ENCODE measurements at regions not wholly inside any gene's neighbourhood (a gene's known extent, or its start where the extent isn't known, plus 50 kb on each side); places are given as distances from the start of the nearest gene placed in this dataset.

DNA sequence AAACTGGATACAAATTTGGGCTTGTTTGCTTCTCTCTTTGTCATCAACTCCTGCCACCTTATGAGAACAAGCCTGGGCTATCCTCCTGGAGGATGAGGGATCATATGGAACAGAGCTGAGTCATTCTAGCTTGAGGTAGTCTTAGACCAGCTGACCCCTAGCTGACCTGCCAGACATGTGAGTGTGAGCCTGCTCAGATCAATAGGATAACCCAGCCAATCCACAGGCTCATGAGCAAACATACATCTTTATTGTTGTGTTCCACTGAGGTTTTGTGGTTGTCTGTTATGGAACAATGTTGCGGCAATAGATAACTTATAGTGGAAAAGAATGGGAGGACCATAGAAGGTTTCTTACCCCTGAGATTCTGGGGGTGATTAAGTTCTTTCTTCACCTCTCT, 54.5 kb upstream of the FAM180A start:
- WGBS, 4 donors: 92 to 100% (median 96%) methylated on average over 1 of the region's 1 CpG
- TF ChIP-seq POLR2A (IDR thresholded peaks at IDR 0.05): no peak
- TF ChIP-seq, protein P1, sequence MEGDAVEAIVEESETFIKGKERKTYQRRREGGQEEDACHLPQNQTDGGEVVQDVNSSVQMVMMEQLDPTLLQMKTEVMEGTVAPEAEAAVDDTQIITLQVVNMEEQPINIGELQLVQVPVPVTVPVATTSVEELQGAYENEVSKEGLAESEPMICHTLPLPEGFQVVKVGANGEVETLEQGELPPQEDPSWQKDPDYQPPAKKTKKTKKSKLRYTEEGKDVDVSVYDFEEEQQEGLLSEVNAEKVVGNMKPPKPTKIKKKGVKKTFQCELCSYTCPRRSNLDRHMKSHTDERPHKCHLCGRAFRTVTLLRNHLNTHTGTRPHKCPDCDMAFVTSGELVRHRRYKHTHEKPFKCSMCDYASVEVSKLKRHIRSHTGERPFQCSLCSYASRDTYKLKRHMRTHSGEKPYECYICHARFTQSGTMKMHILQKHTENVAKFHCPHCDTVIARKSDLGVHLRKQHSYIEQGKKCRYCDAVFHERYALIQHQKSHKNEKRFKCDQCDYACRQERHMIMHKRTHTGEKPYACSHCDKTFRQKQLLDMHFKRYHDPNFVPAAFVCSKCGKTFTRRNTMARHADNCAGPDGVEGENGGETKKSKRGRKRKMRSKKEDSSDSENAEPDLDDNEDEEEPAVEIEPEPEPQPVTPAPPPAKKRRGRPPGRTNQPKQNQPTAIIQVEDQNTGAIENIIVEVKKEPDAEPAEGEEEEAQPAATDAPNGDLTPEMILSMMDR (IDR thresholded peaks at IDR 0.05): no peak
- intact Hi-C loops (cut with DNase I): loop anchor here in 1 of 2 donors (5.0 kb wide), 1 partner anchor 209 kb away; no protein-coding TSS in a partner anchor
- Histone ChIP-seq H3K4me3 (no peak overlapping the region), H3K36me3 (replicated peaks in 1 of 2) (no peaks in the 10 kb centered on the region), H3K27me3 (no peaks in the 10 kb centered on the region), H3K27ac (no peak overlapping the region), H3K4me1 (replicated peaks in 1 of 2) (no peaks in the 10 kb centered on the region), H3K9me3 (replicated peaks in 1 of 3) (no peaks in the 10 kb centered on the region)
- no peak for DNase-seq

DNA sequence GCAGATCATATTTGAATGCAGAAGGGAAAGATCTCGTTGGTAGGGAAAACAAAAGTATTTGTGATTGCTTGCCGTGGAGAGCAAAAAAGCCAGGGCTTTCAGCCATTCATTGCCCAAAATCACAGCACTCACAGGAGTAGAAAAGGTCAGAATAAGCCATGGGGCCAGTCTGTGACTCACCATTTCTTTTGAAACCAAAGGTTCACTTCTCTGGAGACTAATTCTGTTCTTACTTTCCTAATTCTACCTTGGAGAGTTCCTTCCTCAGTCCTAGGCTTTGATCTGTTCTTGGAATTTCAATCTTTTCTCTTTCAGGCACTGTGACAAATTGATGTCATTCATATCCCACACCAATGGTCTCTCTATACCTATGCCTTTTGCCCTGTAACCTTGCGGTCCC, 54.1 kb upstream of the FAM180A start:
- no peaks in the 10 kb centered on the region for H3K27me3 ChIP-seq
- DNase-seq: no peak
- H3K9me3 ChIP-seq (replicated peaks in 1 of 3): no peaks in the 10 kb centered on the region
- TF ChIP-seq, protein P1 (IDR thresholded peaks at IDR 0.05): no peak
- no peak overlapping the region for H3K27ac ChIP-seq
- intact Hi-C loops (cut with DNase I): loop anchor here in 1 of 2 donors (5.0 kb wide), 1 partner anchor 210 kb away; no protein-coding TSS in a partner anchor
- H3K4me3 ChIP-seq: no peak overlapping the region
- 86 to 88% (median 86%) methylated on average over 3 of the region's 3 CpGs for WGBS, 4 donors
- H3K4me1 ChIP-seq (replicated peaks in 1 of 2): no peaks in the 10 kb centered on the region
- no peaks in the 10 kb centered on the region for H3K36me3 ChIP-seq (replicated peaks in 1 of 2)

DNA sequence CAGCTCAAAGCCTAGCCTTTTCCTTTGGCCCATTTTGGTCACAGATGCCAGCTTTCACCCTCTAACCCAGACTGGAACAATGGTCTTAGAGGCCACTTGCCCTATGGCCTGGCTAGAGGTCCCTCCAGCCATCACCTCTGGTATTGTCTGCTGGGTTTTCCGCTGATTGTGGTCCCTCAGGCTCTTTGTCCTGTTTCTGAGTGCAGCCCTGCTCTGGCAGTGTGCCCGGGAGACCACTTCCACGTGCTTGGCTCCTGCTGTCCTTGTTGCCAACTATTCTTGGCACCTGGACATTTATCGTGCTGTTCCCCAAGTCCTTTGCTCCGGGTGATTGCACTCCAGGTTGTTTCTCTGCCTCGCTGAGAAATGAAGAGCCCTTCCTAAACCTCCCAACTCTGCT, 53.3 kb upstream of the FAM180A start:
- no peak overlapping the region for H3K4me3 ChIP-seq
- H3K4me1 ChIP-seq (replicated peaks in 1 of 2): no peaks in the 10 kb centered on the region
- no peak for DNase-seq
- no peak overlapping the region for H3K27ac ChIP-seq
- intact Hi-C loops (cut with DNase I): loop anchor here in 1 of 2 donors (5.0 kb wide), 1 partner anchor 210 kb away; no protein-coding TSS in a partner anchor
- H3K27me3 ChIP-seq: no peaks in the 10 kb centered on the region
- H3K36me3 ChIP-seq (replicated peaks in 1 of 2): no peaks in the 10 kb centered on the region
- TF ChIP-seq, protein P1 (IDR thresholded peaks at IDR 0.05): no peak
- TF ChIP-seq POLR2A (IDR thresholded peaks at IDR 0.05): no peak
- WGBS, 4 donors: 59 to 75% (median 66%) methylated on average over 6 of the region's 6 CpGs
- H3K9me3 ChIP-seq (replicated peaks in 1 of 3): no peaks in the 10 kb centered on the region

DNA sequence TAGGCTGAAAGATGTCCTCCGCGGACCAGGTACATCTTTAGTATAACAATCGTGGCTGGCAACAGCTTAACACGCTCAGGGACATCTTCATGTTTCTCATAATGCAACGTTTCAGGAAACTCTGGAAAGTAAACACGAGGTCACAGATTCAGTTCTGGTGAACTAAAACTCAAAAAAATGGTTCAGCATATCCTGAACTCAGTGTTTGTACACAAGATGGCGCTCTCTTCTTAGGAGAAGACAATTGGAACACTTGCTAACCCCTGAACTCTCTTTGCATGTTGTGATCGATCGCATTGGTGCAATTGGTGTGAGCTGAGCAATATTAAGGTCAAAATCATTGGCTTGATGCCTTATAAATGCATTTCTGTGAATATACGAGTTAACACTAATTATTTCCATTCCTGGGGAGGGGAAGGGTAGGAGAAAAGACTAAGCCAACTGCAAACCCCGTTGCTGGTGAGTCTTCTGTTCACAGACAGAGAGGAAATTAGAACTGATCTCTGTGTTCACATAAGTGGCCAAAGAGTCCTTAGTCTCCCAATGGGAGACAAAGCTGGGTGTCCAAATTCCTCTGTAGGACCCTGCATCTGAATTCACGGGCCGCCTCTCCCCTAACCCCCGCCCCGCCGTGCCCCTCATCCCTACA, 52.6 kb upstream of the FAM180A start:
- Histone ChIP-seq H3K4me1 (replicated peaks in 1 of 2) (no peaks in the 10 kb centered on the region), H3K4me3 (no peak overlapping the region), H3K36me3 (replicated peaks in 1 of 2) (no peaks in the 10 kb centered on the region), H3K9me3 (replicated peaks in 1 of 3) (no peaks in the 10 kb centered on the region), H3K27ac (no peak overlapping the region), H3K27me3 (no peaks in the 10 kb centered on the region)
- DNase-seq: peak in 5 of 7 donors; percentile 28 to 57 (median 48)
- WGBS, 4 donors: 27 to 36% (median 34%) methylated on average over 16 of the region's 16 CpGs
- intact Hi-C loops (cut with DNase I): loop anchor here in 1 of 2 donors (5.0 kb wide), 1 partner anchor 211 kb away; no protein-coding TSS in a partner anchor
- no peak for TF ChIP-seq POLR2A (IDR thresholded peaks at IDR 0.05)
- TF ChIP-seq, protein P1 (IDR thresholded peaks at IDR 0.05): peak; percentile 60 to 95 (median 87)

Data from adrenal gland (tissue), 9 donors.